ENCODE measurements at regions not wholly inside any gene's neighbourhood (a gene's known extent, or its start where the extent isn't known, plus 50 kb on each side); places are given as distances from the start of the nearest gene placed in this dataset.

- POLR2A ChIA-PET, result no interaction called here
- CTCF ChIA-PET, result no interaction called here
- BruUV-seq (replicated peaks), result no TSS peak
- 47% methylated on average over 3 of the region's 3 CpGs for WGBS (ENCODE audit: insufficient coverage, insufficient replicate concordance, low lambda C conversion rate, missing lambda C conversion rate)
- H3K36me3 ChIP-seq (ENCODE audit: control insufficient read depth in 2 of 2, insufficient read depth in 2 of 2, low read length in 1 of 2), result no peaks in the 10 kb centered on the region
- H3K79me2 ChIP-seq (ENCODE audit: control insufficient read depth, insufficient read depth, low read length), result no peaks in the 10 kb centered on the region
- no peaks in the 10 kb centered on the region for H3K27me3 ChIP-seq (replicated peaks in 1 of 2; ENCODE audit: control insufficient read depth in 2 of 2, insufficient read depth in 2 of 2, low read length in 1 of 2)
- TF ChIP-seq CREM (IDR thresholded peaks at IDR 0.05; ENCODE audit: low read depth) (no peak), EZH2 (IDR thresholded peaks at IDR 0.05; ENCODE audit: borderline replicate concordance, control insufficient read depth, low read depth, low read length) (no peak), POU2F2 (IDR thresholded peaks at IDR 0.05; ENCODE audit: borderline replicate concordance, low read depth, low read length) (no peak), BRCA1 (IDR thresholded peaks at IDR 0.05; ENCODE audit: low read depth, low read length) (no peak), ZBTB33 (IDR thresholded peaks at IDR 0.05) (no peak), NFIC (IDR thresholded peaks at IDR 0.05; ENCODE audit: low read depth, low read length) (no peak), E2F4 (IDR thresholded peaks at IDR 0.05; ENCODE audit: low read depth, low read length) (no peak), ZZZ3 (IDR thresholded peaks at IDR 0.05; ENCODE audit: control insufficient read depth, insufficient read length, low read depth) (no peak), BACH1 (IDR thresholded peaks at IDR 0.05; ENCODE audit: borderline replicate concordance) (no peak), TBL1XR1 (IDR thresholded peaks at IDR 0.05; ENCODE audit: low read depth, low read length) (no peak), SMC3 (IDR thresholded peaks at IDR 0.05; ENCODE audit: borderline replicate concordance, low read length) (no peak), USF2 (IDR thresholded peaks at IDR 0.05; ENCODE audit: borderline replicate concordance, low read depth, low read length) (no peak), BCLAF1 (IDR thresholded peaks at IDR 0.05) (no peak), HDGF (IDR thresholded peaks at IDR 0.05) (no peak), ZBED1 (IDR thresholded peaks at IDR 0.05; ENCODE audit: borderline replicate concordance) (no peak), FOXM1 (IDR thresholded peaks at IDR 0.05; ENCODE audit: low read depth, low read length) (no peak), CREB1 (IDR thresholded peaks at IDR 0.05; ENCODE audit: low read depth) (no peak), MAX (IDR thresholded peaks at IDR 0.05; ENCODE audit: low read depth, low read length) (no peak)
- RAD21 ChIA-PET (ENCODE audit: unreplicated experiment), result no interaction called here
- H3K27ac ChIP-seq (ENCODE audit: control insufficient read depth, insufficient read depth), result no peak overlapping the region
- no peak overlapping the region for H3K4me3 ChIP-seq
- no peak overlapping the region for H3K4me2 ChIP-seq (ENCODE audit: control insufficient read depth, insufficient read depth)
- no peaks in the 10 kb centered on the region for H3K4me1 ChIP-seq (ENCODE audit: control insufficient read depth, insufficient read depth, low read length)
- SMC1A ChIA-PET (ENCODE audit: uncharacterized antibody, unreplicated experiment), result no interaction called here
- H3K9me3 ChIP-seq (replicated peaks; ENCODE audit: control insufficient read depth, insufficient read depth, low read length), result no peaks in the 10 kb centered on the region
- no peak overlapping the region for H3K9ac ChIP-seq (ENCODE audit: control insufficient read depth, insufficient read depth, low read length)
- no peak for DNase-seq (ENCODE audit: low read depth, low spot score)
- in situ Hi-C loops (cut with MboI) (no loop called here), intact Hi-C loops (cut with micrococcal nuclease; ENCODE audit: unreplicated experiment) (no loop called here)
- no peak for ATAC-seq
- FAIRE-seq, result no peak
- no peak overlapping the region for H2AFZ ChIP-seq (ENCODE audit: control insufficient read depth, low read depth, low read length)
- H4K20me1 ChIP-seq (ENCODE audit: control insufficient read depth, insufficient read depth), result no peaks in the 10 kb centered on the region
Observed at GRCh38 chr2:58650781-58651180, 409.7 kb upstream of the FANCL start.

Data from GM12878 (cell line).